H9 (cell line): ENCODE measurements at regions not wholly inside any gene's neighbourhood (a gene's known extent, or its start where the extent isn't known, plus 50 kb on each side); places are given as distances from the start of the nearest gene placed in this dataset.

ENCODE experiments used
- DNase-seq: peaks from one replicate; pipeline ENCODE4 v3.0.0-alpha.2; 2017
- H2AFZ ChIP-seq: one replicate; pipeline ENCODE4 v1.6.1; 2013; ENCODE audit warnings: mild to moderate bottlenecking, low read length, control low read depth, moderate library complexity
- H2AK5ac ChIP-seq: 2 replicates; pipeline ENCODE4 v1.6.1; 2013; ENCODE audit warnings: low read length, control low read depth, mixed read lengths; ENCODE audit not compliant: insufficient read length
- H2BK120ac ChIP-seq: one replicate; pipeline ENCODE4 v1.6.1; 2013; ENCODE audit warnings: low read depth, mild to moderate bottlenecking, low read length, control low read depth, inconsistent platforms; ENCODE audit not compliant: poor library complexity, severe bottlenecking
- H2BK12ac ChIP-seq: 2 replicates; pipeline ENCODE4 v1.6.1; 2013; ENCODE audit warnings: low read length, control low read depth, mixed read lengths, low read depth; ENCODE audit not compliant: insufficient read length
- H2BK15ac ChIP-seq: 2 replicates; pipeline ENCODE4 v1.6.1; 2013; ENCODE audit warnings: low read depth, low read length, control low read depth
- H2BK20ac ChIP-seq: one replicate; pipeline ENCODE4 v1.6.1; 2013; ENCODE audit warnings: low read depth, mild to moderate bottlenecking, low read length, control low read depth, inconsistent platforms; ENCODE audit not compliant: poor library complexity, severe bottlenecking
- H2BK5ac ChIP-seq: 2 replicates; pipeline ENCODE4 v1.6.1; 2013; ENCODE audit warnings: low read length, control low read depth, mixed read lengths; ENCODE audit not compliant: insufficient read length
- H3K14ac ChIP-seq: 2 replicates; pipeline ENCODE4 v1.6.1; 2013; ENCODE audit warnings: low read length, control low read depth; ENCODE audit not compliant: insufficient read depth
- H3K18ac ChIP-seq: 2 replicates; pipeline ENCODE4 v1.6.1; 2013; ENCODE audit warnings: low read depth, mild to moderate bottlenecking, mixed read lengths, low read length, control low read depth; ENCODE audit not compliant: insufficient read length
- H3K23ac ChIP-seq: 2 replicates; pipeline ENCODE4 v1.6.1; 2013; ENCODE audit warnings: low read length, control low read depth, mixed read lengths, low read depth; ENCODE audit not compliant: insufficient read length
- H3K23me2 ChIP-seq: 2 replicates; pipeline ENCODE4 v1.6.1; 2013; ENCODE audit warnings: low read depth, mild to moderate bottlenecking, mixed read lengths, low read length, control low read depth; ENCODE audit not compliant: insufficient read length, poor library complexity, severe bottlenecking
- H3K27ac ChIP-seq: 2 replicates; pipeline ENCODE4 v1.5.1; 2013; ENCODE audit warnings: low read length, control low read depth, mixed read lengths, low read depth; ENCODE audit not compliant: insufficient read length
- H3K27me3 ChIP-seq: 2 replicates; pipeline ENCODE4 v1.6.1; 2013; ENCODE audit warnings: low read length, control low read depth, inconsistent platforms; ENCODE audit not compliant: insufficient read depth
- H3K4ac ChIP-seq: 2 replicates; pipeline ENCODE4 v1.6.1; 2013; ENCODE audit warnings: low read depth, mild to moderate bottlenecking, control low read depth, inconsistent platforms, low read length, moderate library complexity
- H3K4me1 ChIP-seq: 2 replicates; pipeline ENCODE4 v1.6.1; 2013; ENCODE audit warnings: low read length, control low read depth, inconsistent platforms; ENCODE audit not compliant: insufficient read depth
- H3K4me2 ChIP-seq: 2 replicates; pipeline ENCODE4 v1.6.1; 2013; ENCODE audit warnings: low read length, control low read depth, mixed read lengths; ENCODE audit not compliant: insufficient read length, insufficient read depth
- H3K56ac ChIP-seq: 2 replicates; pipeline ENCODE4 v1.6.1; 2013; ENCODE audit warnings: low read depth, mild to moderate bottlenecking, mixed read lengths, low read length, control low read depth; ENCODE audit not compliant: insufficient read length
- H3K79me1 ChIP-seq: 2 replicates; pipeline ENCODE4 v1.6.1; 2013; ENCODE audit warnings: low read depth, mild to moderate bottlenecking, moderate library complexity, low read length, control low read depth, inconsistent platforms; ENCODE audit not compliant: insufficient read depth, poor library complexity, severe bottlenecking
- H3K79me2 ChIP-seq: 2 replicates; pipeline ENCODE4 v1.6.1; 2013; ENCODE audit warnings: low read length, control low read depth, inconsistent platforms; ENCODE audit not compliant: insufficient read depth
- H3K9ac ChIP-seq: 2 replicates; pipeline ENCODE4 v1.6.1; 2013; ENCODE audit warnings: low read length, control low read depth, mixed read lengths; ENCODE audit not compliant: insufficient read length; ENCODE audit errors: extremely low read depth
- H3K9me3 ChIP-seq: one replicate; pipeline ENCODE4 v1.6.1; 2013; ENCODE audit warnings: low read depth, low read length, inconsistent platforms; ENCODE audit not compliant: control insufficient read depth
- H3T11ph ChIP-seq: one replicate; pipeline ENCODE4 v1.6.1; 2013; ENCODE audit warnings: mild to moderate bottlenecking, low read length, control low read depth, inconsistent platforms
- H4K20me1 ChIP-seq: one replicate; pipeline ENCODE4 v1.6.1; 2013; ENCODE audit not compliant: control insufficient read depth, insufficient read length, insufficient read depth
- H4K5ac ChIP-seq: 2 replicates; pipeline ENCODE4 v1.6.1; 2013; ENCODE audit warnings: low read depth, mild to moderate bottlenecking, mixed read lengths, low read length, control low read depth; ENCODE audit not compliant: insufficient read length
- H4K8ac ChIP-seq: replicated peaks from 2 replicates; pipeline ENCODE4 v1.6.1; 2013; ENCODE audit warnings: low read length, control low read depth, mixed read lengths, low read depth; ENCODE audit not compliant: insufficient read length
- H4K91ac ChIP-seq: 2 replicates; pipeline ENCODE4 v1.6.1; 2013; ENCODE audit warnings: low read depth, mild to moderate bottlenecking, moderate library complexity, mixed read lengths, low read length, control low read depth; ENCODE audit not compliant: insufficient read length
- H3K27ac Mint-ChIP-seq, 3 experiments: 2 replicates in 2 of 3; 3 replicates in 1 of 3; pipeline ENCODE4 v1.8.0; 2020 to 2021; ENCODE audit warnings: mixed read lengths in 3 of 3, mild to moderate bottlenecking in 1 of 3, moderate library complexity in 1 of 3
- H3K27me3 Mint-ChIP-seq: 2 replicates; pipeline ENCODE4 v1.8.0; 2021; ENCODE audit warnings: low read depth, mild to moderate bottlenecking, moderate library complexity, mixed read lengths
- H3K36me3 Mint-ChIP-seq, 3 experiments: 2 replicates in 2 of 3; 3 replicates in 1 of 3; pipeline ENCODE4 v1.8.0; 2020 to 2021; ENCODE audit warnings: low read depth in 3 of 3, mixed read lengths in 3 of 3; ENCODE audit not compliant: insufficient read depth in 1 of 3
- H3K4me1 Mint-ChIP-seq, 2 experiments: 2 replicates each; pipeline ENCODE4 v1.8.0; 2020; ENCODE audit warnings: mixed read lengths in 2 of 2
- H3K4me3 Mint-ChIP-seq, 2 experiments: 2 replicates in 1 of 2; 3 replicates in 1 of 2; pipeline ENCODE4 v1.8.0; 2020 to 2021; ENCODE audit warnings: mild to moderate bottlenecking in 2 of 2, mixed read lengths in 2 of 2, moderate library complexity in 1 of 2
- H3K9me3 Mint-ChIP-seq, 2 experiments: 2 replicates in 1 of 2; 3 replicates in 1 of 2; pipeline ENCODE4 v1.8.0; 2020; ENCODE audit warnings: mild to moderate bottlenecking in 2 of 2, mixed read lengths in 2 of 2, moderate library complexity in 1 of 2
- WGBS: extraction: QIAGEN DNeasy Blood & Tissue Kit; methylation state at CpG from one replicate; pipeline ENCODE4 v1.1.7; 2013; ENCODE audit warnings: missing lambda C conversion rate, low lambda C conversion rate, mixed read lengths; ENCODE audit not compliant: insufficient read length; ENCODE audit errors: extremely low coverage; 5-methylcytosine and 5-hydroxymethylcytosine counted together
- TF ChIP-seq, protein P1 (sequence below): fragments of 200-600 bp; sonication (generic); conservative IDR thresholded peaks from 3 replicates; pipeline ENCODE4 v1.8.0; 2021; ENCODE audit warnings: antibody characterized with exemption, mild to moderate bottlenecking

- no peak overlapping the region for H3K18ac ChIP-seq
- no peak overlapping the region for H4K8ac ChIP-seq
- H3K27me3 ChIP-seq: peaks cover 22% of the 10 kb centered on the region; the same call in 1 of the 2 replicates
- H3K4me1 ChIP-seq: no peaks in the 10 kb centered on the region; the same call in 1 of the 2 replicates
- H3K14ac ChIP-seq: no peak overlapping the region
- WGBS: no CpG with 5 or more reads among the region's 89 CpGs
- H3K27ac ChIP-seq: no peak overlapping the region
- Mint-ChIP-seq H3K9me3 (no peaks in the 10 kb centered on the region; a peak in 2 of 5 replicates), H3K4me3 (peak overlapping the region; percentile 61 to 80), H3K27ac (0 out of 7 replicates have a peak overlapping the region, but pooled peaks of 1 of the 3 experiments have one; percentile 35), H3K36me3 (no peaks in the 10 kb centered on the region), H3K4me1 (peaks cover 18 to 29% of the 10 kb centered on the region in 2 experiments), H3K27me3 (peaks cover 79% of the 10 kb centered on the region)
- H2BK15ac ChIP-seq: no peak overlapping the region
- peak; percentile 77 for DNase-seq
- no peak overlapping the region for H3K9ac ChIP-seq
- no peak overlapping the region for H2BK12ac ChIP-seq
- H3T11ph ChIP-seq: no peak overlapping the region
- H3K79me2 ChIP-seq: no peaks in the 10 kb centered on the region
- H2BK120ac ChIP-seq: no peak overlapping the region
- H3K56ac ChIP-seq: no peak overlapping the region
- no peaks in the 10 kb centered on the region for H3K79me1 ChIP-seq
- TF ChIP-seq, protein P1, sequence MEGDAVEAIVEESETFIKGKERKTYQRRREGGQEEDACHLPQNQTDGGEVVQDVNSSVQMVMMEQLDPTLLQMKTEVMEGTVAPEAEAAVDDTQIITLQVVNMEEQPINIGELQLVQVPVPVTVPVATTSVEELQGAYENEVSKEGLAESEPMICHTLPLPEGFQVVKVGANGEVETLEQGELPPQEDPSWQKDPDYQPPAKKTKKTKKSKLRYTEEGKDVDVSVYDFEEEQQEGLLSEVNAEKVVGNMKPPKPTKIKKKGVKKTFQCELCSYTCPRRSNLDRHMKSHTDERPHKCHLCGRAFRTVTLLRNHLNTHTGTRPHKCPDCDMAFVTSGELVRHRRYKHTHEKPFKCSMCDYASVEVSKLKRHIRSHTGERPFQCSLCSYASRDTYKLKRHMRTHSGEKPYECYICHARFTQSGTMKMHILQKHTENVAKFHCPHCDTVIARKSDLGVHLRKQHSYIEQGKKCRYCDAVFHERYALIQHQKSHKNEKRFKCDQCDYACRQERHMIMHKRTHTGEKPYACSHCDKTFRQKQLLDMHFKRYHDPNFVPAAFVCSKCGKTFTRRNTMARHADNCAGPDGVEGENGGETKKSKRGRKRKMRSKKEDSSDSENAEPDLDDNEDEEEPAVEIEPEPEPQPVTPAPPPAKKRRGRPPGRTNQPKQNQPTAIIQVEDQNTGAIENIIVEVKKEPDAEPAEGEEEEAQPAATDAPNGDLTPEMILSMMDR: peak; percentile 64
- H3K9me3 ChIP-seq: no peaks in the 10 kb centered on the region
- no peaks in the 10 kb centered on the region for H4K20me1 ChIP-seq
- no peak overlapping the region for H2BK5ac ChIP-seq
- H2AFZ ChIP-seq: no peak overlapping the region
- no peak overlapping the region for H3K4ac ChIP-seq
- H3K23me2 ChIP-seq: no peaks in the 10 kb centered on the region
- no peak overlapping the region for H4K91ac ChIP-seq
- no peak overlapping the region for H4K5ac ChIP-seq
- no peak overlapping the region for H2AK5ac ChIP-seq
- H3K23ac ChIP-seq: no peak overlapping the region
- no peak overlapping the region for H2BK20ac ChIP-seq
- H3K4me2 ChIP-seq: peak overlapping the region; percentile 18
These were observed 187.4 kb upstream of the LINGO1 start for GRCh38 chr15:77819851-77820728.
